NT2/D1 (cell line): ENCODE measurements at regions not wholly inside any gene's neighbourhood (a gene's known extent, or its start where the extent isn't known, plus 50 kb on each side); places are given as distances from the start of the nearest gene placed in this dataset.

Source experiments
- SUZ12 ChIP-seq: IDR thresholded peaks from 2 replicates; pipeline ENCODE4 v1.6.1; 2011; ENCODE audit not compliant: insufficient read length, insufficient read depth; ENCODE audit errors: extremely low read depth
- YY1 ChIP-seq: IDR thresholded peaks from 2 replicates; pipeline ENCODE4 v1.6.1; 2011; ENCODE audit not compliant: insufficient read length, insufficient read depth

DNA sequence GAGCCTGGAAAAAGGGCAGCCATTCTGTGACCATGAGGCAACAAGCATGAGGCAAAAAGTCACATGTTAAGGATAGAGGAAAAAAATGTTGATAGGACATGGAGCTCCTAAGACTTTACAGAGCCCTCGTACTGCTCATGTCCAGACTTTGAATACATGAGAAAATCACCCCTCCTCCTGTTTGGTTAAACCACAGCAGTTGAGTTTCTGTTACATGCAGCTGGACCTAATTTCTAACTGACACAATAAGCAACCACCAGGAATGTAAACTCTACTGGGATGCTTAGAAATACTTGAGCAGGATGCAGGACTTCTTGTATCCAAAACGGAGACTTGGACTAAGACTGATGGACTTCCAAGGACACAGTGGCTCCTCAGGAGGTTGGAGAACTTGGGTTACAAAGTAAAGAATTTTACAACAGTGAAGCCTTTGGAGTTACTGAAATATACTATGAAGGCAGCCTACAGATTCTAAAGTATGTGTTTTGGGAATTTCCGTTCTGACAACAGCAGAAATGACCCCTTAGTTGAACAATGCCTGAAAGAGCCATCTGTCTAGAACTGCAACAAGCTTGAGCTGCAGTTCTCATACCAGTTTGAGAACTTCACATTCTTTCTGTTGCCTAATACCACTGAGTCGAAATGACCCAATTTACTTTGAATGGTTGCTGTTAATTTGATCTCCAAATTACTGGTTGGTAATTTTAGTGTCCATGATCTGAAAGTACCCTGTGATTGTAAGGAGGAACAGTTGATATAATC, 268.9 kb downstream of the PIK3R1 start:
- no peak for TF ChIP-seq SUZ12
- no peak for TF ChIP-seq YY1
